NCI-H1105 treated with DMSO at 0.1 percent for 48 hours (cell line): ENCODE measurements at regions not wholly inside any gene's neighbourhood (a gene's known extent, or its start where the extent isn't known, plus 50 kb on each side); places are given as distances from the start of the nearest gene placed in this dataset.

Experiments used
- DNase-seq: peaks from one replicate; lab custom pipeline; 2025; lab: John Stamatoyannopoulos, UW

GRCh38 chr14:95410838-95411237 is 91.1 kb upstream of the CLMN start:
- no peak for DNase-seq

DNA sequence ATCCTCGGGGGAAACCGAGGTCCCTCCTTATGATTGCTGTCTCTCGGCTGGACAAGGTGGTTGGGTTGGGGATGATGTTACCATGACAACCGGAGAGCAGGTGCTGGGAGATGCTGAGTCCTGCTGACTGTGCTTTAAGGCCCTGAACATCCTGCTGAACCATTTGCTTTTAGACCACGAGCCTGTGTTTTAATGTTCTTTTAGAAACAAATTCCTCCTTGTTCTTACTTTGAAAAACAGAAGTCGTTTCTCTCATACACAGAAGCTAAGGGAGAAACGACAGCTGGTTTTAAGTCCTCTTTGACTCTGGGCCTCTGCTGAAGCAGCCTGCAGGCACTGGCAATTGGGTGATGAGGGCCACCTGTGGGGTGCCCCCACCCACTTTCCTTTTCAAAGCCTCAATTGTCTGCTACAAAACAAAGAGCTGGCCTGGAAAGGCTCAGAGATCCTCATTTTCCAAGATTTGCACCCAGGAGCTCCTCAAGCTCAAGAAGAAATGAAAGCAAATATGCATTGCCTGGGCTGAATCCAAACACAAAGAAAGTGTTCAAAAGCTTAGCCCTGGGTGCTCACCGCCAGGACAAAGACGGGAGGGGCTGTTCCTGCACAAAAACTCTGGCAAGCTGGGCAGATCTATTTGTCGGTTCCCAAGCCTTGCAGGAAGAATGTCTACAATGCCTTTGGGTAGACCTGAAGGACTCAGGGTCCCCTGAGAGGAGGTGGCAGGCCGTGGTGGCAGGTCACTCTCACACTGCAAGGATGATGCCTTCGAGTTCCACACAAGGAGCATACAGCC is 90.0 kb upstream of the CLMN start:
- no peak for DNase-seq

DNA sequence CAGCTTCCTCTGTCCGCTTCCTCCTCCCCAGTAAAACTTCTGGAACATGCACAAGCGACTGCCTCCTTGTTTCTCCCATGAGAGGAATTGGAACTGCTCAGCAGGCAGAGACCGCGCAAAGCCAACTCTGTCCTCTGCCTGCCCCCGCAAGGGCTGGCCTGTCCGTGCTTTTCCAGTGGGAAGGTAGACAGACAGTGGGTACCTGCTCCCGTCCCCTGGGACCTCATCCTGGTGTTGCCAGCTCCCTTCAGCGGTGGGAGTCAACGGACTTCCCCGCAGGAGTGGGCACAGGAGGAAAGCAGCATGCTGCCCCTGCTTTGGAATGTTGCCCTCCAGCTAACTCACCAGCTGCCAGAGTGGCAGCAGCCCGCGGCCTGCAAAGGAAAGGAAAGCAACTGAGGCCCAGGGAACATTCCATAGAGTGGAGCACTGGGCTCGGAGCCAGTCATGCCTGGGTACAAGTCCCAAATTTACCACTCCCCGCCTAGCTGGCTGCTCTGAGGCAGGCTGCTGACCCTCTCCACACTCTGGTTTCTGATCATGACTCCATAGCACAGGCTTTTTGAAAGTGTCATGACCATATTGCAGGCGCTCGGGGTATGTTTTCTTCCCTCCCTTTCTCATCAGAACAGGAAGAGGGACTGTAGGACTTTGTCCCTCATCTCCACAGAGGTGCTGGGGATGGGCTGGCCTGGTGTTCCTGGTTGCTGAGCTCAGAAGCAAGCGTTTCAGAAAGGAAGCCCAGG is 89.2 kb upstream of the CLMN start:
- DNase-seq, result no peak

GRCh38 chr14:95407354-95407753 is 87.6 kb upstream of the CLMN start:
- DNase-seq, result no peak

DNA sequence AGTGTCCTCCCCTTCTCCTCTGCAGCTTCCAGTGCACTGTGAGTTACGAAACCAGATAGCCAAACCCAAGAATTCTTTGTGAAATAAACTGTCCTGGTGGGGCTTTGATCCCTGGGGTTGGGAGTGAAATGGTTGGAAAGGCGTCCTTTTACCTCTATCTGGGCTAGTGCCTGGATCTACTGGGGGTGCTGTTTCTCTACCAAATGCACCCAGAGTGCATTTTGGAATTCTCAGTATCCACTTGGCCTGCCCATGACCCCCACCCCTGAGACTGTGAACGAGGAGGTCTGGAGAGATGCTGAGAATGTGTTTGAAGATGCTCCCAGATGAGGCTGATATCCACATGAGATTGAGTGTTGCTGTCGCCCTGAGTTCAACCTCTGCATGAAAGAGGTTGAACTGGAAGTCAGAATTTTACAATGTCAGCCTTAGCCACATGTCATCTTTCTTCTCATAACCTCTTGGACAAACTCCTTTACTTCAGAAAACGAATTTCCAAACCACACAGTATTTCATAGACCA is 87.1 kb upstream of the CLMN start:
- DNase-seq, result no peak

GRCh38 chr14:95404583-95404982 is 84.9 kb upstream of the CLMN start:
- no peak for DNase-seq

GRCh38 chr14:95402578-95402977 is 82.9 kb upstream of the CLMN start:
- DNase-seq, result no peak

DNA sequence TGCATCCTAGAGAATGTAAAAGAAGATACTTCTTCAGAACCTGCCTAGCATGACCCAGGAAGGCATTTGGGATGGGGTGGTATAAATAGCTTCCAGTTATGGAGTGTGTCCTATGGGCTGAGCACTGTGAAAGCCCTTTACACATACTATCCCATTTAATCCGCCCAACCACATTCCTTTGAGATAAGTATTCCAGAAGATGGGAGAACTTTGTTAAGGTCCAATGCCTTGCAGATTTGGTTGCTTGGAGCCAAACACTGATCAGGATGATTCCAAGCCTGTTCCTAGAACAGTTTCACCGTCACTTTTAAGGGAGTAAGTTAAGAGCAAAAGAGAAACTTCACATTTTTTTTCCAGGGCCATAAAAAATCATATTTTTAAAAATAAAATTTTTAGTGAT is 82.5 kb upstream of the CLMN start:
- DNase-seq, result no peak

- no peak for DNase-seq
Observed at GRCh38 chr14:95398630-95399547, 79.2 kb upstream of the CLMN start.

- no peak for DNase-seq
Observed at GRCh38 chr14:95397325-95397724, 77.6 kb upstream of the CLMN start.

DNA sequence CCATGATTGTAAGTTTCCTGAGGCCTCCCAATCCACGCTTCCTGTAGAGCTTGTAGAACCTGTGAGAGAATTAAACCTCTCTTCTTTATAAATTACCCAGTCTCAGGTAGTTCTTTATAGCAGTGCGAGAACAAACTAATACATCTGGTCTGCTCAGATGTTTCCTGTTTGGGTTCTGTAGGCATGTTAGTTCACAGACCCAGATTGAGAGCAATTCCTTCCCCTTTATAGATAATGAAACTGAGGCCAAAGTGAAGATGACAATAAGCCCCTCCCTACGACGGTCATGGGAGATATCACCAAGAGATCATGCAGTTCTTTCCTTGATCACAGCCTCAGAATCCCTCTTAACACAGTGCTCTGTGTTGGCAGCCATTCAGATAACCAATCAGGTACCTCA is 76.5 kb upstream of the CLMN start:
- no peak for DNase-seq

GRCh38 chr14:95395098-95395737 is 75.5 kb upstream of the CLMN start:
- no peak for DNase-seq

DNA sequence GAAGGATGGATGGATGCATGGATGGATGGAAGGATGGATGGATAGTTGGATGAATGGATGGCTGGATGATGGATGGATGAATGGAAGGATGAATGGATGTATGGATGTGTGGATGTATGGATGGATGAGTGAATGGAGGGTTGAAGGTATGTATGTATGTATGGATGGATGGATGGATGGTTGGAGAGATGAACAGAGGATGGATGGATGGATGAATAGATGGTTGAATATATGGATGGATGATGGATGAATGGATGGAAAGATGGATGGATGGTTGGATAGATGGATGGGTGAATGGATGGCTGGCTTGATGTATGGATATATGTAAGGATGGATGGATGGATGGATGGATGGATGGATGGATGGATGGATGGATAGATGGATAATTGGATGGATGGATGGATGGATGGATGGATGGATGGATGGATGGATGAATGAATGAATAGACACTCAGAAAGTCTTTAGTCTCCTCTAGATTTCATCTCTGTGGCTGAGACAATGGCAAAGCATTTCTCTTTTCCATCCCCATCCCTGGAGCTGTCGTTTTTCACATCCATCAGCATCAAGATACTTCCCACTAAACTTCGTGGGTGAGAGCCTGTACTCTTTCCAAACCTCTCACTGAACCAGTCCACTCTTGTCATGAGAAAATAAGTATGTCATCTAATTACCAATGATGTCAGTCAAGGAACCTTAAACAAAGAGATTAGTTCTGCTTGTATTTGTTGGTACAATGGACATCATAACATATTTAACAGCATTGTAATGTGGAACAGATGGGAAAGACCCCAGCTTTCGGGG is 74.8 kb upstream of the CLMN start:
- no peak for DNase-seq

DNA sequence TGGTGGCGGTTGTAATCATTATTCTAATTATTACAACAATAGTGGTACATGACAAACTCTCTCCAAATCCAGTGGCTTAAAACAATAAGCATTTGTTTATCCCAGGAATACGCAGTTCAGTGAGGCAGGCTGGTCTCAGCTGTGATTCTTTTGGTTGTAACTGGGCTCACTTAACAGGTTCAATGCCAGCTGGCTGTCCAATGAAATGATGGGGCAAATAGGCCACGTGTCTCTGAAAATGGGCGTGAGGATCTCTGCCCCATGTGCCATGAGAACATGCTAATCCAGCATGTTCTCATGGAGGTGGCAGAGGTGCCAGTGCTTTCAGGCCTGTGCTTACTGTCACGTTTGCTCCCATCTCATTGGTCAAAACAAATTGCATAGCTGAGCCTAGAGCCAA is 73.1 kb upstream of the CLMN start:
- DNase-seq, result no peak

- no peak for DNase-seq
Observed at GRCh38 chr14:95391331-95391730, 71.6 kb upstream of the CLMN start.

GRCh38 chr14:95389471-95390011 is 69.8 kb upstream of the CLMN start:
- DNase-seq, result no peak

GRCh38 chr14:95388699-95389098 is 69.0 kb upstream of the CLMN start:
- DNase-seq, result no peak

GRCh38 chr14:95387826-95388445 is 68.2 kb upstream of the CLMN start:
- no peak for DNase-seq

DNA sequence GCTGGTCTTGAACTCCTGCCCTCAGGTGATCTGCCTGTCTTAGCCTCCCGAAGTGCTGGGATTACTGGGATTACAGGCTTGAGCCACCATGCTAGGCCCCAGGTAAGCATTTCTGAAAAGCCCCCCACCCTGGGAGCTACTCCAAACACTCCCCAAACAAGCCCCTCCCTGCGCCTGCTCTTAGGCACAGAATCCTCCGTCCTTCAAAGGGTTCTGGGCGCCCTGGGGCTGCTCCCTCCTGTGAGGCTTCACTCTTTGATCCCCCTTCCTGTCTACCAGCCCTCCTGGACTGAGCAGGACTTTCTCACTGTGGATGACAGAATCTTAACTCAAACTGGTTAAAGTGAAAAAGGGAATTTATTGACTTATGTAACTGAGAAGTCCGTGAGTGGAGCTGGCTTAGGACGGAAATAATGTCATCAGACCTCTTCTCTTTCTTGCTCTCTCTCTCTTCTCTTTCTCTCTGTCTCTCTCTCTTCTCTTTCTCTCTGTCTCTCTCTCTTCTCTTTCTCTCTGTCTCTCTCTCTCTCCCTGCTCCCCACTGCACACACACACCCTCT is 66.9 kb upstream of the CLMN start:
- no peak for DNase-seq

GRCh38 chr14:95385701-95386100 is 66.0 kb upstream of the CLMN start:
- no peak for DNase-seq
